ENCODE measurements at regions not wholly inside any gene's neighbourhood (a gene's known extent, or its start where the extent isn't known, plus 50 kb on each side); places are given as distances from the start of the nearest gene placed in this dataset.

DNA sequence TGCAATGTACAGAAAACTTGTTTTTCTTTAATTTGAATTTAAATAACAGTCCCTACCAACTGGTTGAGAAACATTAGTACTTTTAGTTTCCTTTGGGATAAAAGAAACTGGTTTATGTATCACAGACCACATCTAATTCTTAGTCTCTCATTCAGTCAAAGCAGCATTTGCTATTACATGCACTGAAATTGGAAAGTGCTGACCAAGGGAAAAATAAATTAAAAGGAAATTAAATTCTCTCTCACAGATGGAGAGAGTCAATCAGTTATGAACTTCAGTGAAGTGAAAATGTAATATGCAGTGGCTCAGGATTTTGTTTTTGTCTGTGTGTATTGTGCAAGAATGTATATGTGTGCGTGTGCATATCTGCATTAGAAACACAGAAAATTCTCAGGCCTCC lies 121.7 kb downstream of the TUSC1 start:
- H3K4me3 Mint-ChIP-seq (ENCODE audit: unreplicated experiment) = no peak overlapping the region
- H3K27ac Mint-ChIP-seq (ENCODE audit: unreplicated experiment) = no peak overlapping the region
- TF ChIP-seq, protein P1, sequence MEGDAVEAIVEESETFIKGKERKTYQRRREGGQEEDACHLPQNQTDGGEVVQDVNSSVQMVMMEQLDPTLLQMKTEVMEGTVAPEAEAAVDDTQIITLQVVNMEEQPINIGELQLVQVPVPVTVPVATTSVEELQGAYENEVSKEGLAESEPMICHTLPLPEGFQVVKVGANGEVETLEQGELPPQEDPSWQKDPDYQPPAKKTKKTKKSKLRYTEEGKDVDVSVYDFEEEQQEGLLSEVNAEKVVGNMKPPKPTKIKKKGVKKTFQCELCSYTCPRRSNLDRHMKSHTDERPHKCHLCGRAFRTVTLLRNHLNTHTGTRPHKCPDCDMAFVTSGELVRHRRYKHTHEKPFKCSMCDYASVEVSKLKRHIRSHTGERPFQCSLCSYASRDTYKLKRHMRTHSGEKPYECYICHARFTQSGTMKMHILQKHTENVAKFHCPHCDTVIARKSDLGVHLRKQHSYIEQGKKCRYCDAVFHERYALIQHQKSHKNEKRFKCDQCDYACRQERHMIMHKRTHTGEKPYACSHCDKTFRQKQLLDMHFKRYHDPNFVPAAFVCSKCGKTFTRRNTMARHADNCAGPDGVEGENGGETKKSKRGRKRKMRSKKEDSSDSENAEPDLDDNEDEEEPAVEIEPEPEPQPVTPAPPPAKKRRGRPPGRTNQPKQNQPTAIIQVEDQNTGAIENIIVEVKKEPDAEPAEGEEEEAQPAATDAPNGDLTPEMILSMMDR (IDR thresholded peaks at IDR 0.05) = no peak
- DNase-seq (ENCODE audit: low spot score) = no peak
- no peaks in the 10 kb centered on the region for H3K27me3 Mint-ChIP-seq (ENCODE audit: low read depth)
- no peaks in the 10 kb centered on the region for H3K9me3 Mint-ChIP-seq (ENCODE audit: low read depth)
- no peaks in the 10 kb centered on the region for H3K36me3 Mint-ChIP-seq (ENCODE audit: low read depth)
- H3K4me1 Mint-ChIP-seq (ENCODE audit: low read depth) = no peaks in the 10 kb centered on the region

DNA sequence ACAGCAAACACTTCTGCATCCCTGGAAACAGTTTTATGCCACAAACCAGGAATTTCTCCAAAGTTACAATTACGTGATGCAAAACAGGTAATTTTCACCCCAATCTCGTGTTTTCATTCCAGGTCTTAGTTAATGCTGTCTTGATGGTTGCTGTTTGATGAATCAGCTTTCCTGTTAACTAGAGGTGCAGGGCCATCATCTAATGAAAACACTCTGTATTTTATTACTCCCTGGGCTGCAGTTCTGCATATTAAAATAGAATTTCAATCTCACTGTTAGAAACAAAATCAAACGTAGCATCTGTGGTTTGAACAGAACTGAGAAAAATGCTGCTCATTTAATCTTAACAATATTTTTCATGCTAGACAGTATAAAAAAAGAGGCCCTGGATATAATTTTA lies 129.4 kb downstream of the TUSC1 start:
- TF ChIP-seq, protein P1 (IDR thresholded peaks at IDR 0.05) = no peak
- H3K4me1 Mint-ChIP-seq (ENCODE audit: low read depth) = no peaks in the 10 kb centered on the region
- H3K27ac Mint-ChIP-seq (ENCODE audit: unreplicated experiment) = no peak overlapping the region
- H3K36me3 Mint-ChIP-seq (ENCODE audit: low read depth) = no peaks in the 10 kb centered on the region
- DNase-seq (ENCODE audit: low spot score) = no peak
- H3K9me3 Mint-ChIP-seq (ENCODE audit: low read depth) = no peaks in the 10 kb centered on the region
- no peak overlapping the region for H3K4me3 Mint-ChIP-seq (ENCODE audit: unreplicated experiment)
- peaks cover 2% of the 10 kb centered on the region for H3K27me3 Mint-ChIP-seq (ENCODE audit: low read depth)

DNA sequence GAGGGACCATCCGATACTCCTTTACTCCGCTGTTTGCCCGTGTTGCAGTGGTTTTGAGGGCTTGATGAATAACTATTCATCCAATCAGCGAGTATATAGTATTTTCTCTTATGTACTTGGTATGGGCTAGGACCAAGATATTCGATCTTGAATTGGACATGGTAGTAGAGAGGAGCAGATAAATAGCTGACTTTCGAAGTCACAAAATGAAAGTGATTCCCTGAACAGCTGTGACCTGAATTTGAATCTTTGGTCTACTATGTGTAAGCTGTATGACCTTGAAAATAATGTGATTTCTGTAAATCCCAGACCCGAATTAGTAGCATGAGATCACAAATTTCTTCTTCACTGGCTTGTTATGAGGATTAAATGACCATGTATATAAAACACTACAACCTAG lies 134.4 kb downstream of the TUSC1 start:
- TF ChIP-seq, protein P1 (IDR thresholded peaks at IDR 0.05) = no peak
- Mint-ChIP-seq H3K27me3 (ENCODE audit: low read depth) (peaks cover 3% of the 10 kb centered on the region), H3K9me3 (ENCODE audit: low read depth) (no peaks in the 10 kb centered on the region), H3K36me3 (ENCODE audit: low read depth) (no peaks in the 10 kb centered on the region), H3K27ac (ENCODE audit: unreplicated experiment) (no peak overlapping the region), H3K4me1 (ENCODE audit: low read depth) (no peaks in the 10 kb centered on the region), H3K4me3 (ENCODE audit: unreplicated experiment) (no peak overlapping the region)
- no peak for DNase-seq (ENCODE audit: low spot score)

DNA sequence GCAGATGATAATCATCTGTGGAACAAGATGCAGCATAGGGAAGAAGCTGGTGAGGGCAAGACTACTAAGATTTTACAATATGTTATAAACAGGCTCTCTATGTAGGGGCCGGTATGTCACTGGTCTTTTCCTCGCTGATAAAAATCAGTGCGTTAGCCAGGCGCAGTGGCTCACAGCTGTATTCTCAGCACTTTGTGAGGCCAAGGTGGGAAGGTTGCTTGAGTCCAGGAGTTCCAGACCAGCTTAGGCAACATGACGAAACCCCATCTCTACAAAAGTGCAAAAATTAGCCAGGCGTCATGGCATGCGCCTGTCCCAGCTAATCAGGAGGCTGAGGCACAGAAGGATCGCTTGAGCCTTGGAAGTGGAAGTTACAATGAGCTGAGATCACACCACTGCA lies 135.9 kb downstream of the TUSC1 start:
- TF ChIP-seq, protein P1 (IDR thresholded peaks at IDR 0.05) = no peak
- no peak overlapping the region for H3K27ac Mint-ChIP-seq (ENCODE audit: unreplicated experiment)
- DNase-seq (ENCODE audit: low spot score) = no peak
- no peaks in the 10 kb centered on the region for H3K36me3 Mint-ChIP-seq (ENCODE audit: low read depth)
- no peaks in the 10 kb centered on the region for H3K4me1 Mint-ChIP-seq (ENCODE audit: low read depth)
- H3K4me3 Mint-ChIP-seq (ENCODE audit: unreplicated experiment) = no peak overlapping the region
- H3K27me3 Mint-ChIP-seq (ENCODE audit: low read depth) = peaks cover 7% of the 10 kb centered on the region
- no peaks in the 10 kb centered on the region for H3K9me3 Mint-ChIP-seq (ENCODE audit: low read depth)

DNA sequence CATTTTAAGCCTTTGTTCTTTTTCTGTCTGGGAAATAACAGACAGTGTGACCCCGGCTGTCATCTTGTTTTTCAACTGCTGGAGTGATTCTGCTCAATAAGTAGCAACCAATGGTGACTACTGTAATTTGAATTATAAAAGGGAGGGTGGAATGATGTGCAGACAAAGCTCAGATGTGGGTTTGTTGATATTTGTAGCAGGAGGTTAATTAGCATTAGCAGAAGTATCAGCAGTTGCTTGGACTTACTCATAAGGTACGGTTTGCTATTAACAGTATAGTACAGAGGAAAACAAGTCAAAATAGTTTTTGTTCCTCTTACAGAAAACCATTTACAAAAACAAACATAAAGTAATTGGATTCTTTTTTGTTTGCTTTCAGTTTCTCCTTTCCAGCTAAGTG lies 140.4 kb downstream of the TUSC1 start:
- no peaks in the 10 kb centered on the region for H3K9me3 Mint-ChIP-seq (ENCODE audit: low read depth)
- peaks cover 9% of the 10 kb centered on the region for H3K27me3 Mint-ChIP-seq (ENCODE audit: low read depth)
- no peak overlapping the region for H3K27ac Mint-ChIP-seq (ENCODE audit: unreplicated experiment)
- TF ChIP-seq, protein P1 (IDR thresholded peaks at IDR 0.05) = no peak
- no peaks in the 10 kb centered on the region for H3K36me3 Mint-ChIP-seq (ENCODE audit: low read depth)
- H3K4me3 Mint-ChIP-seq (ENCODE audit: unreplicated experiment) = no peak overlapping the region
- no peaks in the 10 kb centered on the region for H3K4me1 Mint-ChIP-seq (ENCODE audit: low read depth)
- DNase-seq (ENCODE audit: low spot score) = no peak
